Fibroblast of lung (primary cell): ENCODE measurements at regions not wholly inside any gene's neighbourhood (a gene's known extent, or its start where the extent isn't known, plus 50 kb on each side); places are given as distances from the start of the nearest gene placed in this dataset.

Experiments
- EZH2 ChIP-seq: IDR thresholded peaks from 2 replicates; pipeline ENCODE4 v1.5.1; 2012; ENCODE audit warnings: low read length, control low read depth, mild to moderate bottlenecking; ENCODE audit errors: missing control alignments
- TF ChIP-seq, protein P1 (sequence below), 2 donors: IDR thresholded peaks in 1 of 2; conservative IDR thresholded peaks in 1 of 2; 1 replicate in 1 of 2; 2 replicates in 1 of 2; pipeline ENCODE4 v1.5.1; 2011 to 2012; ENCODE audit warnings: low read length in 2 of 2, control low read depth in 1 of 2, inconsistent platforms in 1 of 2, low read depth in 1 of 2, mild to moderate bottlenecking in 1 of 2

GRCh38 chr15:38048001-38048455 lies 113.6 kb downstream of the TMCO5A start:
- TF ChIP-seq EZH2, result no peak
- TF ChIP-seq, protein P1, sequence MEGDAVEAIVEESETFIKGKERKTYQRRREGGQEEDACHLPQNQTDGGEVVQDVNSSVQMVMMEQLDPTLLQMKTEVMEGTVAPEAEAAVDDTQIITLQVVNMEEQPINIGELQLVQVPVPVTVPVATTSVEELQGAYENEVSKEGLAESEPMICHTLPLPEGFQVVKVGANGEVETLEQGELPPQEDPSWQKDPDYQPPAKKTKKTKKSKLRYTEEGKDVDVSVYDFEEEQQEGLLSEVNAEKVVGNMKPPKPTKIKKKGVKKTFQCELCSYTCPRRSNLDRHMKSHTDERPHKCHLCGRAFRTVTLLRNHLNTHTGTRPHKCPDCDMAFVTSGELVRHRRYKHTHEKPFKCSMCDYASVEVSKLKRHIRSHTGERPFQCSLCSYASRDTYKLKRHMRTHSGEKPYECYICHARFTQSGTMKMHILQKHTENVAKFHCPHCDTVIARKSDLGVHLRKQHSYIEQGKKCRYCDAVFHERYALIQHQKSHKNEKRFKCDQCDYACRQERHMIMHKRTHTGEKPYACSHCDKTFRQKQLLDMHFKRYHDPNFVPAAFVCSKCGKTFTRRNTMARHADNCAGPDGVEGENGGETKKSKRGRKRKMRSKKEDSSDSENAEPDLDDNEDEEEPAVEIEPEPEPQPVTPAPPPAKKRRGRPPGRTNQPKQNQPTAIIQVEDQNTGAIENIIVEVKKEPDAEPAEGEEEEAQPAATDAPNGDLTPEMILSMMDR (conservative IDR thresholded peaks at IDR 0.05 in 1 of 2, IDR thresholded peaks at IDR 0.05 in 1 of 2; ENCODE audit: low read depth in 1 of 2, low read length in 2 of 2), result no peak
